ENCODE measurements at regions not wholly inside any gene's neighbourhood (a gene's known extent, or its start where the extent isn't known, plus 50 kb on each side); places are given as distances from the start of the nearest gene placed in this dataset.
"Not testable (repeated sequence)": the region's sequence is repeated elsewhere in the genome, so short reads cannot be mapped to it uniquely, and the experiment has no call there.

DNA sequence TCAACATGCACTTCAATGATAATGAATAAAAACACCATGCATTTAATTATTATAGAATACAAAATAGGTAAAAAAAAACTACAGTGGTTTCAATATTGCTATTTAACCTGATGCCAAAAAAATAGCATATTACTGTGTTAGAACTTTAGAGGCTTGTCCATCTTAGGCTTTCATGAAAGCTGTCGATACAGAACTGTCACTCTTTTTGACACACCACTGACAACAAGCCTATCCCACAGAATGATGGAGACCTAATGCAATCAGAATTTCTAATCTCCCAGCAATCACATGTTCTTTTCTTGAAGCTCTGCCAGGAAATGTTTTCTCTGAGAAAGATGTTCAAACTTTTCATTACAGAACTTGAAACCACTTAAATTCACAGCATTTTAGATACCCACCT, 490.3 kb upstream of the EPHA6 start:
- DNase-seq (ENCODE audit: low read depth in 2 of 2): no peak

DNA sequence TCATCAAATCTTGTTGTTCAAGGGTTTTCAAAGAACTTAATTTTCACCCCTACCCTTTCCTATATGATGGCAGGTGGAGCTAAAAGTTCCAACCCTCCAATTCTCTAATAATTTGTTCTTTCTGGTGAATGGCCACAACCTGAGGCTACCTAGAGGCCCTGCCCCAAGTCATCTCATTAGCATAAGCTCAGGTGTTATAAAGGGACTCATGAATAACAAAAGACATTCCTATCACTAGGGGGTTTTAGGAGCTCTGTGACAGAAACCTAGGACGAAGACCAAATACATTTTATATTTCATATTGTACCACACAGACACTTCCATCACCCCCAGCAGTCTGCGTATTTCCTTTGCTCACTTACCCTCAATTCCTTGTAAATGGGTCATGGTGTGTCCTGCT, 483.6 kb upstream of the EPHA6 start:
- no peak for DNase-seq (ENCODE audit: low read depth in 2 of 2)

DNA sequence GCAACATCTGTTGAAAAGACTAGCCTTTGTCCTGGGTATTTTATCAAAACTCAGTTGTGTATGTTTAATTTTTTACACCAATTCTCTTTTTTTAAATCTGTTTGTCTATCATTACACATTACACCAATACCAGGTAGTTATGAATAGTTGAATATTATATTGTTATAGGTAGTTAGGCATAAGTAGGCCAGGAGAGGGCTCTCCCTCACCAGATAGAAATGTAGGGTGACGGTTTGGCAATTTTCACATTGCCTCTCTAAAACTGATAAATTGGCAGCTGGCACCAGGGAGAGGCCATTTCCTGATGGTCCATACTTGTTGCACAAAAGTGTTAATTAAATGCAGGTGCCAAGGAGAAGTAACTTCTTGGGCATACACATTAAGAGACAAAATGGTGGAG, 483.1 kb upstream of the EPHA6 start:
- DNase-seq (ENCODE audit: low read depth in 2 of 2): no peak

DNA sequence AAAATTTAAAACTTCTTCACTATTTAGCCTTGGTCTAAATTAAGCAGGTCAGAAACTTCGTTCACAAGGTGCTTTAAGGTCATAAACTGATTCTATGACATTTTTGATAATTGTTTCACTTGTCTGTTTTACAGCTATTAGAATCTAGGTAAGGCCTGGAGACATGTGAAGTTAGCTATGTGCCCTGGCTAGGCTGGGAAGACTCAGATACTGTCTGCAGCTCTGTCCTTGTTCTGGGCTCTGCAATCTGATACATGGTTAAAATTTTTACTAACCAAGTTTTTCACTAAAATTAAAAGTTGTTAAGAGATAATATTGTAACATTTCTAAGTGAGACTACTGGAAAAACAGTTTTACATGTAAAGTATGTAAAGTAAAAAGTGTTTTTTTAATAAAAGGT, 479.6 kb upstream of the EPHA6 start:
- DNase-seq (ENCODE audit: low read depth in 2 of 2): no peak

DNA sequence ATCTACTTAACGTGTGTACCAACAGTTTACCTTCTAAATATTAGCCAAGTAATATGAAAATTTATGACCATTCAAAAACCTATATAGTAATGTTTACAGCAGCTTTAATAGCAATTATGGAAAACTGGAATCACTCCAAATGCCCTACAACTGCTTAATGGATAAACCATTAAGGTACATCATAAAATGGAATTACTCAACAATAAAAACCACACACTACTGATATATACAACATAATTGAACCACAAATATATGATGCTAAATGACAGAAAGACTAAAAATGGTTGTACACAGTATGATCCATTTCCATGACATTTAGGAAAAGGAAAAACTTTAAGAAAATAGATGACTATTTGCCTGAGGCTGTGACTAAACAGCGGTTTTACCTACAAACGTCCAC, 467.1 kb upstream of the EPHA6 start:
- DNase-seq (ENCODE audit: low read depth in 2 of 2): no peak

DNA sequence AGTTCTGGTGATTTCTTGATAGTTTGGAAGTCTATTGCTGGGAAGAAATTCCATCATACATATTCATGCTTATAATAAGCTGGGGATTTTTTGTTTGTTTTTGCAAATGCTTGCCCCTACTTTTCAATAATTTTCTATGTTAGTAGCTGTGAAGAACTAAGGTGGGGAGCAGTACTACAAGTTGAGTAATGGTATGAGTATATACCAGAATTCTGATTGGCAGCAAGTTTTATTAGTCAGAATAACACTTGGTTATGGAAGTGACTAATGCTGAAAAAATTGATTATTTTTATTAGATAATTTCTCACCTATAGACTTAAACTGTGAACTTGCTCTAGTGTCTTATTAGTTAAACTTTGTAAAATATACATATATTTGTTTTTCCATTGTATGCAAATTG, 462.8 kb upstream of the EPHA6 start:
- not testable (repeated sequence) for DNase-seq (ENCODE audit: low read depth in 2 of 2)

DNA sequence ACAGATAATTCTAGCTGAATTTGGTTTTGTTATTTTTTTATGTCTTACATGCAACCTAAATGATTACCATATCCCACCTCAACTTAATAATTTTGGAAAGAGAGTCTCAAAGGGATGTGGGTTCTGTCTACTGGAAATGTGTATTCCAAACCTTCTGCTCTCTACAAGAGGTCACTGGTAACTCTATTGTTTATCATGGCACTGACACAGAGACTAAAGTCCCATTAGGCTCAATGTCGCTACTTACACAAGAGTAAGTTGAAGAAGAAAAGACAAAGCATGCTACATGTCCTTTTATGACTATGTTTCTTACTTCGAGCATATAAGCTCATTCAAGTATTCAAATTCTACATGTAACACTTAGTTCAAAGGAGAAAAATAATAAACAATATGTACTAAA, 460.3 kb upstream of the EPHA6 start:
- no peak for DNase-seq (ENCODE audit: low read depth in 2 of 2)

DNA sequence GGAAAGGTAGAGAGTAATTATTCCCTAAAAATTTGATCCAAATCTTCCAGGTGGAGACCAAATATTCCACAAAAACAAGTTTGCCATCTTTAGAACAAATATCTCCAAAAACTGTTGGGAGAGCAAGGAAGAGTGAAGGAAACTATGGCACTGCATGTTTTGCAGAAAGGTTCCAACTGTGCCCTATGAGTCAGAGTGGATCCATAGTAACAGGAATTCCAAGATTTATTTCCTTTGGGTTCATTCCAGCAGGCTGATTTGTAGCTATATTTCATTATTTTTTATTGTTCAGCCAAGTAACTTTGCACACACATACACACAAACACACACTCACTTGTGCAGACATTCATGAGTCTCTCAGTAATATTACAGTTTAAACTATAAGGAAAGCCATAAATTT, 459.7 kb upstream of the EPHA6 start:
- DNase-seq (ENCODE audit: low read depth in 2 of 2): no peak

DNA sequence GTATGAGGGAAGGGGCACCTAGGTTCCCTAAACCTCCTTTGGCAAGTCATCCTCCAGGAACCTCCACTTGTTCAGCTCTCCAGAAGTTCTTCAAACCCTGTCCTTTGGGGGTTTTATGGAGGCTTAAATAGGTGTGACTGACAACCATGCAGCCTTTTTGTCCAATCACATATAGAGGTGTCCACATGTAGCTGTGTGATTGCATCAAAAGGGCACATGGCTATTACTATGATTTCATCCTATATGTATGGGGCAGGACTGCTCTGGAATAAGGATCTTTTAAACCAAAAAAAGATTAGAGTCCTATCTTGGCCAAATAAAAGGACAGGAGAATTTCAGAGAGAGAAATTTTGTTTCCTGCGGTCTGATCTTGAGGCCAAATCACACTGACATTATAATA, 453.2 kb upstream of the EPHA6 start:
- no peak for DNase-seq (ENCODE audit: low read depth in 2 of 2)

DNA sequence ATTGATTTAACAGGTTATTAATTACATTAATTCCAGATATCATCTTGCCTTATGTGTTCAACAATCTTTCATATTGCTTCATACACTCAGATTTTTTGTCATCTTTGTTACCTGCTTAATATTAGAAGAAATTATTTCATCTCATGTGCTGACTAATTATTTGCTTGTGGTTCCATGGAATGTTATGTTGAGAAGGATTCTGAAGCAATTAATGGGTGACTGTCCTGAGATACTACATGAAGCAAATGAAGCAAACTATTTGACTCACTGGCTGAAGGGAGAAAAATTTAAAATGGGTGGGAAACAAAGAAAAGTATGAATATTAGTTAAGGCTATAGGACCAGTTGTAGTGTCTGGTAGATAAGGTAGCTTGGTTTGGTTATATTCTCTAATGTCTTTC, 443.8 kb upstream of the EPHA6 start:
- DNase-seq (ENCODE audit: low read depth in 2 of 2): no peak

DNA sequence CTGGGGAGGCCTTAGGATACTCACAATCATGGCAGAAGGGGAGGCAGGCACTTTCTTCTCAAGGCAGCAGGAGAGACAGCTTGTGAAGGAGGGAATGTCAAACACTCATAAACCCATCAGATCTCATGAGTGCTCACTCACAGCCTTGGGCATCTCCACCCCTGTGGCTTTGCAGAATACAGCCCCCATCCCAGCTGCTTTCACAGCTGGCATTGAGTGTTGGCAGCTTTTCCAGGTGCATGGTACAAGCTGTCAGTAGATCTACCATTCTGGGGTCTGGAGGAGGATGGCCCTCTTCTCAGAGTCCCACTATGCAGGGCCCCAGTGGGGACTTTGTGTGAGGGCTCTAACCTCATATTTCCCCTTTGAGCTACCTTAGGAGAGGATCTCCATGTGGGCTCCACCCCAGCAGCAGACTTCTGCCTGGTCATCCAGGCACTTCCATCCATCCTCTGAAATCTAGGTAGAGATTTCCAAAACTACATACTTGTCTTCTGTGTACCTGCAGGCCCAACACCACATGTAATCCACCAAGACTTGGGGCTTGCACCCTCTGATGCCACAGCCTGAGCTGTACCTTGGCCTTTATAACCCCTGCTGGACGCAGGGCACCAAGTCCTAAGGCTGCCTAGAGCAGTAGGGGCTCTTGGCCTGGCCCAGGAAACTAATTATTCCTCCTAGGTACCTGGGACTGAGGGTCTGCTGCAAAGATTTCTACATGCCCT, 404.2 kb upstream of the EPHA6 start:
- DNase-seq (ENCODE audit: low read depth in 2 of 2): no peak

DNA sequence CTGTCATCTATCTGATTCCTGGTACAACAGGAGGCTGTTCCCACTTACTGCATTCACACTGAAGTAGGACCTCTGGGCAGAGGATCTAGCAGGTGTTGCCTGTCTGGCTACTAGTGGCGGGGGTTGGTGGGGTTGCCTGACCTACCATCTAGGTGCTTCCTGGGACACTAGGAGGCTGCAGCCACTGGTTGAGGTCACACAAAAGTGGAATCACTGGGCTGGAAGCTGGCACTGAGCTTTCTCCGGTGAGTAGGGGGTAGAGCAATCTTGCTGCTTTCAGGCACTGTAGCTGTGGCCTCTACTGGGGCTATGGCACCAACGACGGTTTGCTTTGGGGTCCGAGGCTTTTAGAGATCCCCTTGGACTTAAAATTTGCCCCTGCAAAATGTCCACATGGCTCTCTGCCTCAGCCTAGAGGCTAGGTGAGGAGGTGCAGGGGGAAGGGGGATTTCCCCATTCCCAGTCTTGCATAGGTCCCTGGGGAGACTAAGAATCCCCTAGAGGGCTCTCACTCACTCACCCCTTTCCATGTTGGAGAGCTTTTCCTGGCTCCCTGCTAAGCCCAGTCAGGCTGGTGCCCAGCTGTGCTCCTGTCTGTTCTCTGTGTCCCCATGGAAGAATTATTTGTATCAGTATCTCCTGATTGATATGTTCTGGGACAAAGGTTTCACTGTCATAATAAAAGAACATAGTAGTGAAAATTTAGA, 397.7 kb upstream of the EPHA6 start:
- DNase-seq (ENCODE audit: low read depth in 2 of 2): no peak

DNA sequence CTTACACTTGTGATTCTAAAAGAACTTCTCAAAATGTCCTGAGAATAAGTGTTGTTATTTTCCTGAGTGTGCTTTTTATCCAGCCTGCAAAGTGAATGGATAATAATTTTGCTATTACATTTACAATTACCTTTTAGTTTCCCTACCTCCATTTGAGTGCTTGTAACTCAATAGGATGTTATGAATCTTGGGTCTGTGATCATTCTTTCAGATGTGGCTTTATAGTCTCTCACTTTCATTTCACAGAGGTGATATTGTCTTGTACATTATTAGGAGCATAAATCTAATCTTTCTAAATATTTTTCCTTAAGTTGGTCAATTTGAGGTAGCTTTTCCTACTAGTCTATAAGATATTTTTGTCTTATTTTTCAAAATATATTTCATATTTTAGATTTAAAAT, 386.3 kb upstream of the EPHA6 start:
- DNase-seq (ENCODE audit: low read depth in 2 of 2): no peak

DNA sequence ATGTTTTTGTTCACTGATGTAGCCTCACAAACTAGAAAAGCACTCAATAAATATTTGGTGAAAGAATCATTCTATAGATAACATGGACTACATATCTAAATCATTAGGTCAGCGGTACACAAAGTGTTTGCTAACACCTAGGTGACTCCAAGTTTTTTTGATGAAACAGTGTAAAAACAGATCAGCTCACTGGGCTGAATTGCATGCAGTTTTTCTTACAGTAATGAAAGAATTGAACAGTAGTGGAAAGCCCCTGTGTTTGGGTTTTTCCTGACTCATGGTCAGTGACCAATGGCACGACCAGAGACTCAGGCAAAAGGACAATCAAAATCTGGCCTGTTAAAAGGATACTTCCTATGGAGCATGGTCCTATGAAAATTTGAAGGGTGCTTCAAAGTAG, 384.3 kb upstream of the EPHA6 start:
- DNase-seq (ENCODE audit: low read depth in 2 of 2): no peak

DNA sequence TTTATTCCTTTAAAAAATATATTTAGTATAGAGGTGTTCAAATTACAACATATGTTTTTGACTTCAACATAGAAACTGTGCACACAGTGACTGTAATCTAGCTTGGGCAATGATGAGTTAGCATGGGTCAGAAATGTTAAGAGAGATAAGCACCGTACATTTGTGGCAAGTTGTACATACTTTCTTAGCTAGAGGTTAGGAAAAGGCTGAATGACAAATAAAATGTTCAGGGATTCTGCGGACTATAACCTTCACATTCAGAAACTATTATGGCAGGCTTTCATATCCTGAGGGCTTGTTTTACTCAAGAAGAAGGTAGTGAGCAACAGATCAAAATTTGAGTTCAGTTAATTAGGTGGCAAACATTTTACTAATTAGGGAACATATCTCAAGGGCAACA, 379.7 kb upstream of the EPHA6 start:
- DNase-seq (ENCODE audit: low read depth in 2 of 2): no peak

DNA sequence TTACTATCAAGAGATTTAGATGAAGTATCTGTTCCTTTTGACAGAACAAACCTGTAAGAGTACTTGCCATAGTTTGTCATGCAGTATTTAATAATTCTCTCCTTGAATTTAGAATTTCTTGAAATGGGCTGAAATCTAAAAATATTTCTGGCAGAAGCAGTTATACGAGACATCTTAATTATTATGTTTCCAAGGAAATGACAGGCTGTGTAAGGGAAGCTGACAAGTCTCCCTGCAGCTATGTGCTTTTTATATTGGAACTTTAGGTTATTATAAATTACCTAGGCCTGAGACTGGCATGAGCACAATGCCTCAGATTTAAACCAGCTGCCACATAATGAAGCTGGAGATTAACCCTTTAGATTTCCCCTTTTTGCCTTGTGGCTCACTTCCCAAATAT, 365.0 kb upstream of the EPHA6 start:
- DNase-seq (ENCODE audit: low read depth in 2 of 2): no peak

DNA sequence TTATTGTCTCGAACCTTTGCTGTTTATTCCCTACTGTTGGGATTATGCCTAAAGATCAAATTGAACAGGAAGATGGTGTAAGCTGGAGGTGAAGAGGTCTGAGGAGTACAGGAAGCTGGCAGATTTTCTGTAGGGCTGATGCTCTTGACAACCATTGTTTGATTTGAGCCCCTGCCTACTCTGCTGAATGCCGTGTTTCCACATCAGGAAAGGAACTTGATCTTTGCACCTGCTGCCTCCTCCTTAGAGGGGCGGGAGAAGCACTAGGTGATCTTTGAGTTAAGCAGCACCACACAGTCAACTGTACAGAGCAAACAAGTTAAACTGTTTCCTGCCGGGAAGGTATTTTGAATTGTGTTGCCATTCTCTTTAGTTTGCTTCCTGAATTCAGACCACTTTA, 364.6 kb upstream of the EPHA6 start:
- no peak for DNase-seq (ENCODE audit: low read depth in 2 of 2)

DNA sequence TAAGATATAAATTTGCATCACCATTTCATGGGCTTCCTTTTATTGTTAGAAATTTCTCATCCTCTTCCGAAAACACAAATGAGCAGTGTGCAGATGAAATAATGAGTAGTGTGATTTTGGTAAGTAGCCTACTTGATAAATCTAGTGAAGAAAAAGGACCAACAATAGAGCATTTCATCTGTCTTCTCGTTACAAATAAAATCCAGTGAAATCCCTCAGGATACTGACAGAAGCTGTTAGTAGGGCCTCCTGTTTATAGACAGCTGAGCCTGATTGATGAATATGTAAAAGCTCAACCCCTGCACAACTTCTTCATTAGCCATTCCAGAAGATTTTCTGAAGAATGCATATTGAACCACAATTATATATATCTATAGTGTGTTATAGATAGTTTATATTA, 363.7 kb upstream of the EPHA6 start:
- DNase-seq (ENCODE audit: low read depth in 2 of 2): no peak

DNA sequence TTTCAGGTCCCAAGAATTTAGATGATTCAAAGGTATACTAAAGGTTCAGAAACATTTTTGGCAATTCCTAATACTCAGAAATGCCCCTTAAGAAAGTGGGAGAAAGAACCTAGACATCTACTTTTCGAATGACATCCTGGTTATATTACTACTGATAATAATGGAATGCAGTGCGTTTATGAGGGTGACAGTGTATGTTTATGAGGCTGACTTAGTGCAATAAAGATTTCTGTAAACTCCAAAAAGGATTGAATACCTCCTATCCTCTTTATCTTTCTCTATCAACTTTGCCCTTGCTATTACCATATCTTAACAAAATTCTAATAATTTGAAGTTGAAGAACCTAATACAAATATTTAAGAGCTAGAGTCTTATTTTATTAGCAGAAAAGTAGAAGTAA, 348.9 kb upstream of the EPHA6 start:
- no peak for DNase-seq (ENCODE audit: low read depth in 2 of 2)

DNA sequence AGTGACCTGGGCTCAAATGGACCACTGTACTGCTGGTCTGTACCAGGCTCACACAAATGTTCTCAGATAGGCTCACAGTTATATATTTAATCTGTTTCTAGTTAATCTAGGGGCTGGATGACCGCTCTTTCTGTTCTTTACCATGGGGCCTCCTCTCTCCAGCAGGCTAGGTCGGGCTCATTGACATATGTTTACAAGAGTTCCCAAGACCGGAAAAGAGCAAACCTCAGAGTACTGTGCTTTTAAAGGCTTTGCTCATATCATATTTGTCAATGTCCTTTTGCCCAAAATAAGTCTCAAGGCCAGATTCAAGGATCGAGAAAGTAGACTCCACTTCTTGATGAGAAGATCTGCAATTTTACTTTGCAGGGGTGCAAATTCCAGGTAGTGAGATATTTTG, 348.0 kb upstream of the EPHA6 start:
- no peak for DNase-seq (ENCODE audit: low read depth in 2 of 2)

DNA sequence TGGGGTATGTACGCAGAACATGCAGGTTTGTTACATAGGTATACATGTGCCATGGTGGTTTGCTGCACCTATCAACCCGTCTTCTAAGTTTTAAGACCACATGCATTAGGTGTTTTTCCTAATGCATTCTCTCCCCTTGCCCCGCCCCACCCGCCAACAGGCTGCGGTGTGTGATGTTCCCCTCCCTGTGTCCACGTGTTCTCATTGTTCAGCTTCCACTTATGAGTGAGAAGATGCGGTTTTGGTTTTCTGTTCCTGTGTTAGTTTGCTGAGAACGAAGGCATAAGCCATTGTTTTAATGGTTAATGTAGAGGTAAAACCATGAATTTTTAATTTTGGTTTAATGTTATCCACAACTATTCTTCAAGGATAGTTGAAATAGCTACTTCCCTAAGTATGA, 346.8 kb upstream of the EPHA6 start:
- no peak for DNase-seq (ENCODE audit: low read depth in 2 of 2)

DNA sequence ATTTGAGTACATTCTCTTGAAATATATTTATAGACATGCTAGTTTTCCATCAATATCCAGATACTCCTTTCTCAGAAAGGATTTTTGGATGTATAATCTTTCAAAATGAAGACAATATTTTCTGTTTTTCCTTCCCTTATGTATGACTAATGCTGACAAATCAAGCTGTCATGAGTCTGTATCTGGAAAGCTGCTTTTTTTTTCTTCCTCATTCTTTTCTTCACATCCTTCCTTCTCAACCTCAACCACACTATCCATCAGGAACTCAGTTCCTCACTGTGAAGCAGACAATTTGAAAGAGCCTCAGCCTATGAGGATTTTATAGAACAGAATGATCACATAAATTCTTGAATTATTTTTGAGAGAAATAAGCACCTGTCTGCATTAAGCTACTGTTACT, 335.9 kb upstream of the EPHA6 start:
- no peak for DNase-seq (ENCODE audit: low read depth in 2 of 2)

DNA sequence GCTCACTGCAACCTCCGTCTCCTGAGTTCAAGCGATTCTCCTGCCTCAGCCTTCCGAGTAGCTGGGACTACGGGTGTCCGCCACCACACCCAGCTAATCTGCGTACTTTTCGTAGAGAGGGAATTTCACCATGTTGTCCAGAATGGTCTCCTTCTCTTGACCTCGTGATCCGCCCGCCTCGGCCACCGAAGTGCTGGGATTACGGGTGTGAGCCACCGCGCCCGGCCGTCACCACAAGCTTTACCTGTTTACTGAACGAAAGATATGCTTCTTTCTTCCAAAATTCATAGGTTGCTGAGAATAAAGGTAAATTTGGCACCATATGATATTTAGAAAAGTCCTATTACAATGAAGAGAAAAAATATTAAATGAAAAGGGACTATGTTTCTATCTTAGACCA, 333.5 kb upstream of the EPHA6 start:
- DNase-seq (ENCODE audit: low read depth in 2 of 2): no peak

DNA sequence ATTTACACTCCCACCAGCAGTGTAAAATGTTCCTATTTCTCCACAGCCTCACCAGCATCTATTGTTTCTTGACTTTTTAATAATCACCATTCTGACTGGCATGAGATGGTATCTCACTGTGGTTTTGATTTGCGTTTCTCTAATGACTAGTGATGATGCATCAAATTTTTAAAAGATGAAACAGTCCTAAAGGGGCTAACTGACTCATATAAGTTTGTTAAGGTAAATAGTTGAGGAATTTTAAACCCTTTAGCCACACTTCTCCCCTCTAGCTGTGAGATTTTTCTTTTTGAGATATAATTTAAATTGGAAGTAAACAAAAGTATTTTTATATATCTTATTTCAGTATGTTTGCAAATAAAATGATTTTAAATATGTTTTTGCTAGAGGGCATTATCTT, 331.2 kb upstream of the EPHA6 start:
- DNase-seq (ENCODE audit: low read depth in 2 of 2): not testable (repeated sequence)

All from fibroblast of skin of left quadriceps (primary cell).